HS-27A (cell line): ENCODE measurements at regions not wholly inside any gene's neighbourhood (a gene's known extent, or its start where the extent isn't known, plus 50 kb on each side); places are given as distances from the start of the nearest gene placed in this dataset.
"Not testable (repeated sequence)": the region's sequence is repeated elsewhere in the genome, so short reads cannot be mapped to it uniquely, and the experiment has no call there.

Experiments used
- DNase-seq: peaks from one replicate; pipeline ENCODE4 v3.0.0-alpha.2; 2012; ENCODE audit warnings: low read depth, missing footprints

- DNase-seq: not testable (repeated sequence)
These were observed 61.6 kb upstream of the IKBKE start for GRCh38 chr1:206408371-206409288.

- no peak for DNase-seq
These were observed 59.0 kb upstream of the IKBKE start for GRCh38 chr1:206411321-206411720.

GRCh38 chr1:206415942-206416341 is 54.3 kb upstream of the IKBKE start:
- no peak for DNase-seq

- DNase-seq: no peak
These were observed 52.3 kb upstream of the IKBKE start for GRCh38 chr1:206417774-206418614.

GRCh38 chr1:206419250-206419649 is 51.0 kb upstream of the IKBKE start:
- no peak for DNase-seq

GRCh38 chr1:206419783-206420182 is 50.5 kb upstream of the IKBKE start:
- DNase-seq: peak; percentile 59

- no peak for DNase-seq
These were observed 49.8 kb upstream of the IKBKE start for GRCh38 chr1:206420471-206420870.
